ENCODE measurements at regions not wholly inside any gene's neighbourhood (a gene's known extent, or its start where the extent isn't known, plus 50 kb on each side); places are given as distances from the start of the nearest gene placed in this dataset.
"Not testable (repeated sequence)": the region's sequence is repeated elsewhere in the genome, so short reads cannot be mapped to it uniquely, and the experiment has no call there.

DNA sequence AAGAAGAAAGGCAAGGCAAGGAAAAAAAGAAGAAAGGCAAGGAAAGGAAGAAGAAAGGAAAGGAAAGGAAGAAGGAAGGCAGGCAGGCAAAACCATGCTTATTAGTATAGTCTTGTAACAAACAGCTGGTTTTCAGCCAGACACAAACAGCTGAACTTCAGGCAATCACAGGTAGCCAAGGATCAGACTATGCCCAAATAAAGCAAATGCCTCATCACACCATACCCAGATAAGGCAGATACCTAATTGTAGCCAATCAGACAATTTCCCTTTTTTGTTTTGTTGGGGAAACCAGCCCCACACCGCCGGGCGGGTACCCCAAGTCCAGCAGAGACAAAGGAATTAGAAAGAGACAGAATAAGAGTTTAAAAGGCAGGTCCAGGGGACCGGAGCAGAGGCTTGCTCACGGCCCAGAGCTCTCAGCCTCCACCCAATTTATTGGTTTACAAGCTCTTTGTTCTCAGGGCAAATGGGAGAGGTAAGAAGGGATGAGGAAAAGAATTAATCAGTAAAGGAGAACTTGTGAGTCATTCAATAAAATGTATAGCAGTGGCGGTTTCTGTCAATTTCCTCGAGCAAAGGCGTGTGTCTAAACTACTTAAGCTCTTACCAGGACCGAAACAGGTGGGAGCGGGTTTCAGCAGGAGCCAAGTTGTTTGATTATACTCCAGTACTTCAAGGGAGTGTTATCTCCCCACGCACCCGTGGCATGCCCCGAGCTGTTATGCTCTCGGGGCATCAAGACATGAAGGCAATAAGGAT, 886.8 kb downstream of the KCNT2 start:
- no peak for ATAC-seq

DNA sequence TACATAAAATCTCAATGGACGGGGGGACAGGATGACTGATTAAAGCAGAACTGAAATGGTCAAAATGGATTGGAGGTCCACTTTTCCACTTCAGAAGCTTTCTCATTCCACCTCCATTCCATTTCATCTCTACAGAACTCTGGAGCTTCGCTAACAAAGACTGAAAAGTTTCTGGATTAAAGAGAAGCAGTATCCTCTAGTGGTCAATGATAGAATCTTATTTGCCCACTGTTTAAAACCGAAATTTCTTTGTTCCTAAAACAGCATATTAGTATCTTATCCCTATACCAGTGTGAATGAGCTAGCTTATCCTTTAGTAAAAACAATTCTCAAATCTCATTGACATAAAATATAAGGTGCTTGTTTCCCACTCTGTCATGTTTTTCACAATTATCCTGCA, 890.6 kb downstream of the KCNT2 start:
- ATAC-seq (no peak), DNase-seq (ENCODE audit: low spot score) (no peak)

More for the DNA sequence above, 886.8 kb downstream of the KCNT2 start:
- no peak for DNase-seq (ENCODE audit: low spot score)

DNA sequence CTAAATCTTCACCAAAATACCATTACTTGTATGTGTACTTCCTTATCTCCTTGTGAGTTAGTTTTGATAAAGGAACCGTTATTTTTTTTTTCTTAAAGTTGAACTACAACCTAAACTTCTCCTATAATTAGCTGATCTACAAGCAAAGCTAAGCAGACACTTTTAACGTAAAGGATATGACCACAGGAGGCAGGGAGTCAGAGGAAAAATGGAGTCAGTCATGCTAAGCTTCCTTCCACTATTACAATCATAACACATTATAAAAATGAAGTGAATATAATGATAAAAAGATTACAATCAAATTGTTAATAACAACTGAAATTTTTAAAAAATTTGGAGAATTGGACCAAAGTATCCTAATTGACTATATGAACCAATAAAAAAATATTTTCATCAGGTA, 892.6 kb downstream of the KCNT2 start:
- DNase-seq (ENCODE audit: low spot score) = no peak
- ATAC-seq = no peak

DNA sequence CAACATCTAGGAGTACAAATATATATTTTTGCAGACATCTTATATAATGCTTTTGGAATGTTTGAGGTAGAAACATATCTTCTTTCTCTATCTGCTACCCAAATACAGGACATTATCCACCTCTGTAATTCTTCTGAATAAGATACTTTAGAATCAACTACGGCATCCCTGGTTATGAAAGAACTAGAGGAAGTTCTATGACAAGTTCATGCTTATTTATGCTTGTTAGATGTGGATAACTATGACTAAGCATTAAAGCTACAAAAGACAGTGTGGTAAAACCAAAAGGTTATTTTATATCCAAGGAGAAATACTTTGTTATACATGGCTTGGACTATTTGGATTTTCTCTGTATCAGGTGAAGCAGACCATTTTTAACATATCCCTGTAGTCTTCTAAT, 894.0 kb downstream of the KCNT2 start:
- ATAC-seq (no peak), DNase-seq (ENCODE audit: low spot score) (no peak)

DNA sequence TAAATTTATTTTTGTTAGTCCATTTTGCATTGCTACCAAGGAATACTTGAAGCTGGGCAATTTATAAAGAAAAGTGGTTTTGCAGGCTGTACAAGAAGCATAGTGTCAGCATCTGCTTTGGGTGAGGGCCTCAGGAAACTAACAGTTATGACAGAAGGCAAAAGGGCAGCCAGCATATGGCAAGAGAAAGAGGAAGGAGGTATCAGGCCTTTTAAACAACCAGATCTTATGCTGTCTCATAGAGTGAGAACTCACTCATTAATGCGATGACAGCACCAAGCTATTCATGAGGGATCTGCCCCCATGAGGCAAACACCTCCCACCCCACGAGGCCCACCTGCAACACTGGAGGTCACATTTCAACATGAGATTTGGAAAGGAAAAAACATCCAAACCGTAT, 898.4 kb downstream of the KCNT2 start:
- no peak for DNase-seq (ENCODE audit: low spot score)
- no peak for ATAC-seq

GRCh38 chr1:195704028-195704427, 904.2 kb downstream of the KCNT2 start:
- DNase-seq (ENCODE audit: low spot score) = no peak
- ATAC-seq = no peak

- ATAC-seq (no peak), DNase-seq (ENCODE audit: low spot score) (no peak)
Measured at GRCh38 chr1:195701149-195701548, 907.1 kb downstream of the KCNT2 start.

DNA sequence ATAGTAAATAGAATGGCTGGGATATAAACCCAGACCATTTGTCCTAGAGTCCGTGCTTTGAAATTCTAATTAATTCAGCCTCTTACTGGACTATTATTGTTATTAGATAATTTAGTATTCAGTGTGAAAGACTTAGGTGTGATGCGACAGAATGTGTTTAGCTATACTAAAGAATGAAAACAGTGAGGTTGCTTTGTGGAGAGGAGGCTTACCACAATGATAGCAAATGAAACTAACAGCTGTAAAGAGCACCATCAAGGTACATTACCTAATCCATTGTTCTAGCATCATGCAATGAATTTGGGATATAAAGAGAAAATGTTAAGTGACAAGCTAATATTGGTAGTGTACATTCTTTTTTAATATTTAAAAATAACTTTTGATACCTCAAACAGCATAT, 911.1 kb downstream of the KCNT2 start:
- ATAC-seq = no peak
- no peak for DNase-seq (ENCODE audit: low spot score)

GRCh38 chr1:195686764-195687163, 921.5 kb downstream of the KCNT2 start:
- ATAC-seq (no peak), DNase-seq (ENCODE audit: low spot score) (no peak)

GRCh38 chr1:195664628-195665027, 943.6 kb downstream of the KCNT2 start:
- no peak for DNase-seq (ENCODE audit: low spot score)
- ATAC-seq = no peak

DNA sequence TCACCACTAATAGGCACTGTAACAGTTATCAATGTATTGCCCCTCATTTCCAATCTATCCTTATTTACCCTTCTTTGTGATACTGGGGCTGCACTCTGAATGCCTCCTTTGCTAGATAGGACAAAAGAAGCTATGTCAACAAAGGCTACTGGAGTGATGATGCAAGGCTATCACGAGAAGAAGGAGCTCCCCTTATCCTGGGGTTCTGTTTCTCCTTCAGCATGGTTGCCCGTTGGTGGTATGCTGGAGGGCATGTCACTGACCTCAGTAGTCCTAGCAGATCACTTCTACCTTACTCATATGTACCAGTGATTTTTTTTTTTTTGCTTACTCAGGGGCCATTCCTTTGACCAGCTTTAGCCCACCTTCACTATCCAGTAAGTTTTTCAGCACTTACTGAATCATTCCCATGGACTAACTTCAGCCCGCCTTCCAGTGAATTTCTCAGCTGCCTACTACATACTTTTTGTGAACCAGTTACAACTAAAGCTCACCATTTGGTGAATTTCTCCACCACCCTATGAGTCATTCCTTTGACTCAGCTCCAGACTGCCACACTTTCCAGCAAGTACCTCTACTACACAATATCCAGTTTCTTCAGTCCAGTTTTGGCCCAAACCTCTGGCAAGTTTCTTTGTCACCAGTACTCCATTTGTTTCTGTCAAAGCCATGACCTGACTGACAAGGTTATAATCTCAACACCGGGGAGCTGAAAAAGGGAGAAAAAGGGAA, 944.5 kb downstream of the KCNT2 start:
- DNase-seq (ENCODE audit: low spot score) = no peak
- ATAC-seq = no peak

DNA sequence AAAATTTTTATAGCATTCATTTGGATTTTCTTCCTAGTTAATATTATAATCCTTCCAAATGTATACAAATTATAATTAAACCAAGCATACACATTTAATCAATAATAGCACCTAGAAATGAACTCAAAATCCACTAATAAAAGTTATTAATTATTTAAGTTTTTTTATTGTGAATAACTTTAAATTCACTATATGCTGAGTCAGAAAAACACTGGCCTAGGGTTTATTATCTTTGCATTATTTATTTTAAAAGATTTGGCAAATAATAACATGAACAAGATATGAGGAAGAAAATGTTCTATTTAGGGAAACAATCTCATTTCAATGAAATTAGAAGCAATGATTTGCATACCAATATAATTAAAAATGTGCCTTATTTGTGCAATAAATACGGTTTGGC, 951.5 kb downstream of the KCNT2 start:
- no peak for DNase-seq (ENCODE audit: low spot score)
- no peak for ATAC-seq

DNA sequence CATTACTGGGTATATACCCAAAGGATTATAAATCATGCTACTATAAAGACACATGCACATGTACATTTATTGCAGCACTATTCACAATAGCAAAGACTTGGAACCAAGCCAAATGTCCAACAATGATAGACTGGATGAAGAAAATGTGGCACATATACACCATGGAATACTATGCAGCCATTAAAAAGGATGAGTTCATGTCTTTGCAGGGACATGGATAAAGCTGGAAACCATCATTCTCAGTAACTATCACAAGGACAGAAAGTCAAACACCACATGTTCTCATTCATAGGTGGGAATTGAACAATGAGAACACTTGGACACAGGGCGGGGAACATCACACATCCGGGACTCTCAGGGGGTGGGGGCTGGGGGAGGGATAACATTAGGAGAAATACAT, 959.4 kb downstream of the KCNT2 start:
- not testable (repeated sequence) for DNase-seq (ENCODE audit: low spot score); ATAC-seq

- DNase-seq (ENCODE audit: low spot score) (no peak), ATAC-seq (no peak)
Measured at GRCh38 chr1:195637539-195637938, 970.7 kb downstream of the KCNT2 start.

DNA sequence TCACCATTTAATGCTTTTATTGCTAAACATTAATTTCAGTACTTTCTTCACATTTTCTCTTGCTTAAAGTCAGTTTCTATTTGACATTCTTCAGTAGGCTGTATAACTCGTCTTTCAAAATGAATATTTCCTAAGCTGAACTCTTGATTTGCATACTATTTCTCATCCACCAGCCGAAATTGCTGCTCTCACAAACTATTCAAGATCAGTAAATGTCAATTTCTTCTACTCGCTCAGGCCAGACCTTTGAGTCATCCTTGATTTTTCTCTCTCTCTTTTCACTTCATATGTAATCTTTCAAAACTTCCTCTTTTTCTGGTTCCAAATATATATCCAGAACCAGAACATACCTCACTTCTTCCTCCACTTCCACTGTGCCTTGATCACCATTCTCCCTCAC, 990.0 kb downstream of the KCNT2 start:
- no peak for ATAC-seq
- DNase-seq (ENCODE audit: low spot score) = no peak

- no peak for ATAC-seq
- no peak for DNase-seq (ENCODE audit: low spot score)
Measured at GRCh38 chr1:195617106-195617505, 991.1 kb downstream of the KCNT2 start.

DNA sequence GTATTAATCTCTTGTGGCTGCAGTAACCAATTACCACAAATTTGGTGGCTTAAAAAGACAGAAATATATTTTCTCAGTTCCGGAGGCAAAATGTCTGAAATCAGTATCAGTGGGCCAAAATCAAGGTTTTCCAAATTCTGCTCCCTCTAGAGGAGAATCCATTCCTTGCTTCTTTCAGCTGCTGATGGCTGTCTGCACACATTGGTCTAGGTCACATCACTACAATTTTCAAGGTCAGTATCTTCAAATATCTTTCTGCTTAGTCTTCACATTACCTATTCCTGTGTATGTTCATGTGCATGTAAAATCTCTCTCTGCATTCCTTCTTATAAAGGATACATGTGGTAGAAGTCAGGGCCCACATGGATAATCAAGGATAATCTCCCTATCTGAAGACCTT, 999.4 kb downstream of the KCNT2 start:
- no peak for ATAC-seq

DNA sequence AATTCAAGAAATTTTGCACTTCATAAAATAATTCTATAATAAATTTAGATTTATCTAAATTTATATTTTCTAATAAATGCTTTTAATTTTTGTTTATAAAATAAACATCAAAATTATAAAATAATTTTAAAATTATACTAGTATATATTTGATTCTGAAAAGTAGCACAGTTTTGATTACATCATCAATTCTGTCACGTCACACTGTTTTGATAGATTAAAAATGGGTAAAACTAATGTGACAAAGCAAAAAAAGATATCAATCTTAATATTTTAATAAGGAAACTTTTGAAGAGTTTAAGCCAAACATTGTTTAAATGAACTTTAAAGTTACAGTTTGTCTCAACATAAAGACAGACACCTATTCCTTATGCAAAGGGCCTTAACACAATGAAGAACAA, 1001.8 kb downstream of the KCNT2 start:
- ATAC-seq = no peak

More for the DNA sequence above, 999.4 kb downstream of the KCNT2 start:
- no peak for DNase-seq (ENCODE audit: low spot score)

GRCh38 chr1:195604287-195604686, 1004.0 kb downstream of the KCNT2 start:
- DNase-seq (ENCODE audit: low spot score) (no peak), ATAC-seq (no peak)

More for the DNA sequence above, 1001.8 kb downstream of the KCNT2 start:
- no peak for DNase-seq (ENCODE audit: low spot score)

DNA sequence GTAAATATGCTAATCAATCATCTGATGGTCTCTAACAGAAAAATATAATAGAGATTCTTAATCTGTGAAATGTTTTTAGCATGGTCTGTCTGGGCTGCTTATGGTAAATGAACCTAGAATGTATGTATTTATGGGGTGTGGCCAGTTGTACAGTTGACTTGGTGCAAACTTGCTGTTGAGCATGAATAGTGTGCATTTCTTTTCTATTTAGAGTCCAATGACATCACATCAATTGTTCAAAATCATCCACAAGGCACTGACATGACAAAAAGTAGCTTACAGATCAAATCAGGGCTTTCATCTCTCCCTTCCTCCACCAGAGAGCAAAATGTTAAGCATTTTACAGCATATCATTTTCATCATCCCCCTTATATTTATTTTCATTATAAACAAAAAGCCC, 1010.3 kb downstream of the KCNT2 start:
- ATAC-seq = no peak
- no peak for DNase-seq (ENCODE audit: low spot score)

DNA sequence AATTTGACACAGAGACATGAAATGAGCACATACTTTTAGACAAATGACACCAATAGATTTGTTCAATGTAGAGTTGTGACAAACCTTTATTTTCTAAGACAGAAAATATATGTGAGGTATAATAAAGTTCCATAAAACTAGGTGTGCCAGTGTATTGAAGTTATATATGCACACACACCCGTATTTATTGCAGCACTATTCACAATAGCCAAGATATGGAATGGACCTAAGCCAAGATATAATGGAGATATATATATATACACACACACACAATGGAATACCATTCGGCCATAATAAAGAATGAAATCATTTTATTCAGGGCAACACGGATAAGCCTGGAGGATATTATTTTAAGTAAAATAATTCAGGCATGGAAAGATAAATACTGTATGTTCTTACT, 1013.5 kb downstream of the KCNT2 start:
- ATAC-seq = no peak
- no peak for DNase-seq (ENCODE audit: low spot score)

- no peak for ATAC-seq
- DNase-seq (ENCODE audit: low spot score) = no peak
Measured at GRCh38 chr1:195594322-195594721, 1013.9 kb downstream of the KCNT2 start.

All from left lobe of liver (tissue), 2 donors.